Body of pancreas (tissue), 4 donors: ENCODE measurements at regions not wholly inside any gene's neighbourhood (a gene's known extent, or its start where the extent isn't known, plus 50 kb on each side); places are given as distances from the start of the nearest gene placed in this dataset.

Source experiments
- CTCF ChIP-seq, 7 experiments: fragments of 450-650 bp in 4 of 7; fragments of 200-600 bp in 3 of 7; sonication (generic) in 3 of 7; IDR thresholded peaks; one replicate each; pipeline ENCODE4 v1.5.1; 2016 to 2019; ENCODE audit warnings: antibody characterized with exemption in 7 of 7
- POLR2A ChIP-seq, 3 donors: fragments of 450-650 bp; IDR thresholded peaks; one replicate each; pipeline ENCODE4 v1.6.1; 2016; ENCODE audit warnings: antibody characterized with exemption in 3 of 3, mild to moderate bottlenecking in 2 of 3

GRCh38 chr22:25360891-25361645, 141.6 kb downstream of the CRYBB2 start:
- TF ChIP-seq CTCF (IDR thresholded peaks at IDR 0.05), result no peak
- TF ChIP-seq POLR2A (IDR thresholded peaks at IDR 0.05), result no peak
